ENCODE measurements at regions not wholly inside any gene's neighbourhood (a gene's known extent, or its start where the extent isn't known, plus 50 kb on each side); places are given as distances from the start of the nearest gene placed in this dataset.
A peak's percentile ranks its signal among the peaks of the same experiment; 100 is the strongest.

DNA sequence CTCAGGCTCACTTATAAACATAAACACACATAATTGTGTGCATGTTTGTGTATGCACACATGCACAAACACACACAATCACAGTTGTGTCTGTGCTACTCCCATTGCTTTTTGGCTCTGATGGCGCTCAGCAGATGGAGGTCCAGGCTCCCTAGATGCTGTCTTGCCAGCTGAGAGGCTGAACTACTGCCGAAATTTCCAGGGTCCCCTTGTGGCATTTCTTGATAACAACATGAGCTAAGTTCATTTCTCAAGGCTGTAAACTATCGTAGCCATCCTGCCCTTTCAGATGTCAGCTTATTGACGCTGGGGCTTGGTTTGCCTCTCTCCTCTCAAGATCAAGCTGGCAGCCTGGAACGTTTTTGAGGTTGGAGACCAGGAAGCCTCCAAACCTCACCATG, 80.1 kb upstream of the ADRA1D start:
- ATAC-seq: 0 out of 3 replicates have a peak, but pooled peaks have one; percentile 47
- no peak for TF ChIP-seq TCF4 (CRISPR knock-in tag; IDR thresholded peaks at IDR 0.05; ENCODE audit: borderline replicate concordance)

GRCh38 chr20:4328541-4328940, 79.5 kb upstream of the ADRA1D start:
- no peak for TF ChIP-seq BACH2 (CRISPR knock-in tag; IDR thresholded peaks at IDR 0.05; ENCODE audit: borderline replicate concordance)
- TF ChIP-seq, protein P1, sequence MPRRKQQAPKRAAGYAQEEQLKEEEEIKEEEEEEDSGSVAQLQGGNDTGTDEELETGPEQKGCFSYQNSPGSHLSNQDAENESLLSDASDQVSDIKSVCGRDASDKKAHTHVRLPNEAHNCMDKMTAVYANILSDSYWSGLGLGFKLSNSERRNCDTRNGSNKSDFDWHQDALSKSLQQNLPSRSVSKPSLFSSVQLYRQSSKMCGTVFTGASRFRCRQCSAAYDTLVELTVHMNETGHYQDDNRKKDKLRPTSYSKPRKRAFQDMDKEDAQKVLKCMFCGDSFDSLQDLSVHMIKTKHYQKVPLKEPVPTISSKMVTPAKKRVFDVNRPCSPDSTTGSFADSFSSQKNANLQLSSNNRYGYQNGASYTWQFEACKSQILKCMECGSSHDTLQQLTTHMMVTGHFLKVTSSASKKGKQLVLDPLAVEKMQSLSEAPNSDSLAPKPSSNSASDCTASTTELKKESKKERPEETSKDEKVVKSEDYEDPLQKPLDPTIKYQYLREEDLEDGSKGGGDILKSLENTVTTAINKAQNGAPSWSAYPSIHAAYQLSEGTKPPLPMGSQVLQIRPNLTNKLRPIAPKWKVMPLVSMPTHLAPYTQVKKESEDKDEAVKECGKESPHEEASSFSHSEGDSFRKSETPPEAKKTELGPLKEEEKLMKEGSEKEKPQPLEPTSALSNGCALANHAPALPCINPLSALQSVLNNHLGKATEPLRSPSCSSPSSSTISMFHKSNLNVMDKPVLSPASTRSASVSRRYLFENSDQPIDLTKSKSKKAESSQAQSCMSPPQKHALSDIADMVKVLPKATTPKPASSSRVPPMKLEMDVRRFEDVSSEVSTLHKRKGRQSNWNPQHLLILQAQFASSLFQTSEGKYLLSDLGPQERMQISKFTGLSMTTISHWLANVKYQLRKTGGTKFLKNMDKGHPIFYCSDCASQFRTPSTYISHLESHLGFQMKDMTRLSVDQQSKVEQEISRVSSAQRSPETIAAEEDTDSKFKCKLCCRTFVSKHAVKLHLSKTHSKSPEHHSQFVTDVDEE (CRISPR knock-in tag; IDR thresholded peaks at IDR 0.05): no peak
- no peak for TF ChIP-seq RARB (CRISPR knock-in tag; IDR thresholded peaks at IDR 0.05)
- TF ChIP-seq CSDC2 (CRISPR knock-in tag; IDR thresholded peaks at IDR 0.05): no peak
- no peak for TF ChIP-seq ZNF70 (CRISPR knock-in tag; IDR thresholded peaks at IDR 0.05)
- no peak for TF ChIP-seq SNAI2 (CRISPR knock-in tag; IDR thresholded peaks at IDR 0.05)
- TF ChIP-seq ZC3H10 (CRISPR knock-in tag; IDR thresholded peaks at IDR 0.05): no peak
- no peak for TF ChIP-seq PATZ1 (CRISPR knock-in tag; IDR thresholded peaks at IDR 0.05; ENCODE audit: borderline replicate concordance)
- TF ChIP-seq, protein P2, sequence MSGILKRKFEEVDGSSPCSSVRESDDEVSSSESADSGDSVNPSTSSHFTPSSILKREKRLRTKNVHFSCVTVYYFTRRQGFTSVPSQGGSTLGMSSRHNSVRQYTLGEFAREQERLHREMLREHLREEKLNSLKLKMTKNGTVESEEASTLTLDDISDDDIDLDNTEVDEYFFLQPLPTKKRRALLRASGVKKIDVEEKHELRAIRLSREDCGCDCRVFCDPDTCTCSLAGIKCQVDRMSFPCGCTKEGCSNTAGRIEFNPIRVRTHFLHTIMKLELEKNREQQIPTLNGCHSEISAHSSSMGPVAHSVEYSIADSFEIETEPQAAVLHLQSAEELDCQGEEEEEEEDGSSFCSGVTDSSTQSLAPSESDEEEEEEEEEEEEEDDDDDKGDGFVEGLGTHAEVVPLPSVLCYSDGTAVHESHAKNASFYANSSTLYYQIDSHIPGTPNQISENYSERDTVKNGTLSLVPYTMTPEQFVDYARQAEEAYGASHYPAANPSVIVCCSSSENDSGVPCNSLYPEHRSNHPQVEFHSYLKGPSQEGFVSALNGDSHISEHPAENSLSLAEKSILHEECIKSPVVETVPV (CRISPR knock-in tag; IDR thresholded peaks at IDR 0.05): no peak
- no peak for TF ChIP-seq TOX (CRISPR knock-in tag; IDR thresholded peaks at IDR 0.05; ENCODE audit: borderline replicate concordance)
- TF ChIP-seq OSR1 (CRISPR knock-in tag; IDR thresholded peaks at IDR 0.05): no peak
- TF ChIP-seq ZNF8 (CRISPR knock-in tag; IDR thresholded peaks at IDR 0.05): no peak
- no peak for TF ChIP-seq GLIS3 (CRISPR knock-in tag; IDR thresholded peaks at IDR 0.05)
- no peak for TF ChIP-seq CREB5 (CRISPR knock-in tag; IDR thresholded peaks at IDR 0.05; ENCODE audit: low read depth)
- no peak for TF ChIP-seq ZFP3 (CRISPR knock-in tag; IDR thresholded peaks at IDR 0.05)
- TF ChIP-seq ESRRG (CRISPR knock-in tag; IDR thresholded peaks at IDR 0.05): no peak
- no peak for ATAC-seq

GRCh38 chr20:4327956-4328355, 78.9 kb upstream of the ADRA1D start:
- TF ChIP-seq ZFP30 (CRISPR knock-in tag; IDR thresholded peaks at IDR 0.05): no peak
- no peak for TF ChIP-seq ISL1 (CRISPR knock-in tag; IDR thresholded peaks at IDR 0.05)
- no peak for TF ChIP-seq ZNF8 (CRISPR knock-in tag; IDR thresholded peaks at IDR 0.05)
- no peak for TF ChIP-seq SNAI2 (CRISPR knock-in tag; IDR thresholded peaks at IDR 0.05)
- no peak for TF ChIP-seq RARB (CRISPR knock-in tag; IDR thresholded peaks at IDR 0.05)
- TF ChIP-seq GLIS3 (CRISPR knock-in tag; IDR thresholded peaks at IDR 0.05): no peak
- no peak for TF ChIP-seq TOX (CRISPR knock-in tag; IDR thresholded peaks at IDR 0.05; ENCODE audit: borderline replicate concordance)
- TF ChIP-seq, protein P2 (CRISPR knock-in tag; IDR thresholded peaks at IDR 0.05): no peak
- TF ChIP-seq ZNF70 (CRISPR knock-in tag; IDR thresholded peaks at IDR 0.05): no peak
- TF ChIP-seq TCF4 (CRISPR knock-in tag; IDR thresholded peaks at IDR 0.05; ENCODE audit: borderline replicate concordance): no peak
- TF ChIP-seq ZFP3 (CRISPR knock-in tag; IDR thresholded peaks at IDR 0.05): no peak
- no peak for TF ChIP-seq OSR1 (CRISPR knock-in tag; IDR thresholded peaks at IDR 0.05)
- no peak for TF ChIP-seq BACH2 (CRISPR knock-in tag; IDR thresholded peaks at IDR 0.05; ENCODE audit: borderline replicate concordance)
- no peak for TF ChIP-seq CSDC2 (CRISPR knock-in tag; IDR thresholded peaks at IDR 0.05)
- TF ChIP-seq ZNF565 (CRISPR knock-in tag; conservative IDR thresholded peaks at IDR 0.05; ENCODE audit: low read depth): no peak
- TF ChIP-seq, protein P1 (CRISPR knock-in tag; IDR thresholded peaks at IDR 0.05): no peak
- TF ChIP-seq ESRRG (CRISPR knock-in tag; IDR thresholded peaks at IDR 0.05): no peak
- no peak for TF ChIP-seq POU6F1 (CRISPR knock-in tag; IDR thresholded peaks at IDR 0.05; ENCODE audit: borderline replicate concordance, low read depth)
- no peak for TF ChIP-seq PPARA (CRISPR knock-in tag; IDR thresholded peaks at IDR 0.05; ENCODE audit: borderline replicate concordance)
- ATAC-seq: no peak
